ENCODE measurements at regions not wholly inside any gene's neighbourhood (a gene's known extent, or its start where the extent isn't known, plus 50 kb on each side); places are given as distances from the start of the nearest gene placed in this dataset.

DNA sequence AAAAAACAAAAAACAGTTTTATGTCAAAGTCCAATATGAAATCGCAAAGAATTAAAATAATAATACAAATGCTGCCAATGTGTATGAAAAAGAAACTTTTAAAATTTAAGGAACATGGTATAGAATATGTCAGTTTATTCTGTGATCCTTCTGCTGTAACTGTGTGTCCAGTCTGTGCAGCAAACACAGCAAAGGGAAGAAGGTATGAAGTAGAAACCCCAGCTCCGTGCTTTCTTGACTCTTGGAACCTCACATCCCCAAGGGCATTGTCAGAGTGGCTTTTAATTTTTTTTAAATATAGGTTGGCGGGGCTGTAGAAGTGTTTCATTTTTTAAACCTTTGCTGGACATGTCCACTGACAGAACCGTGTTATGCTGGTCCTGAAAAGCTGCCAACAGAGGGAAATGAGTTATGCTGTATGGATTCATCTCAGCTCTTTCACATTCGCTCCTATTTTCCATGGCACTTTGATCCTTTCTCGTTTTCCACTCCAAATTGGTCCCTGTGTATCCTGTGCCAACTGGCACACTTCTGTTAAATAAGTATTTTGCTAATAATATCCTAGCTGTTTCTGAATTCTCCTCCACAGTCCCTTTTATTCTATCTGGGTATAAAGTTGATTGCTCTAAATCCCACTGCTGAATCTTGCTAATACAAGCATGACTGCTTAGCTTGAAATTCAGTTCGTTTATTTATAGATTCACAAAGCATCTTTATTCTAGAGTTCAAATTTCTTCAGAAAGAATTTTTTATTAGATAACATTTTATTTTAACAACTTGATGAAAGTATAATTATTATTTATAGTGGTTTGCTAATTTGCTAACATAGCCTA is 127.0 kb upstream of the DDIT4L start:
- no peak for DNase-seq (ENCODE audit: low read depth)
- FAIRE-seq = peak; percentile 47
- no peak overlapping the region for H3K9ac ChIP-seq (ENCODE audit: low read length)

GRCh38 chr4:100314057-100314456 is 123.8 kb upstream of the DDIT4L start:
- Histone ChIP-seq H3K9ac (ENCODE audit: low read length) (no peak overlapping the region), H3K4me3 (ENCODE audit: insufficient read depth, low read depth, low read length) (no peak overlapping the region), H3K4me1 (ENCODE audit: insufficient read depth, low read length) (no peaks in the 10 kb centered on the region), H3K9me3 (ENCODE audit: insufficient read depth, low read depth, low read length) (no peaks in the 10 kb centered on the region), H2AFZ (ENCODE audit: low read depth, low read length) (peak overlapping the region; percentile 4), H3K36me3 (ENCODE audit: insufficient read depth, low read length) (no peaks in the 10 kb centered on the region), H3K79me2 (ENCODE audit: insufficient read depth, low read length) (no peaks in the 10 kb centered on the region), H3K4me2 (ENCODE audit: low read length) (no peak overlapping the region), H4K20me1 (ENCODE audit: insufficient read depth, low read length) (no peaks in the 10 kb centered on the region), H3K27me3 (ENCODE audit: insufficient read depth, low read length) (no peaks in the 10 kb centered on the region), H3K27ac (ENCODE audit: low read depth, low read length) (no peak overlapping the region)
- Mint-ChIP-seq H3K4me1 (ENCODE audit: low read depth, unreplicated experiment) (no peaks in the 10 kb centered on the region), H3K27me3 (ENCODE audit: low read depth, unreplicated experiment) (no peaks in the 10 kb centered on the region), H3K27ac (ENCODE audit: unreplicated experiment) (no peak overlapping the region), H3K9me3 (ENCODE audit: unreplicated experiment) (no peaks in the 10 kb centered on the region), H3K36me3 (ENCODE audit: low read depth, unreplicated experiment) (no peaks in the 10 kb centered on the region), H3K4me3 (ENCODE audit: unreplicated experiment) (no peak overlapping the region)
- DNase-seq (ENCODE audit: low read depth) = no peak
- TF ChIP-seq EZH2 (IDR thresholded peaks at IDR 0.05; ENCODE audit: insufficient read depth, low read length) (no peak), CTCF (IDR thresholded peaks at IDR 0.05; ENCODE audit: insufficient read depth, low read depth, low read length) (no peak)
- FAIRE-seq = no peak

More for the DNA sequence above, 127.0 kb upstream of the DDIT4L start:
- Mint-ChIP-seq H3K9me3 (ENCODE audit: unreplicated experiment) (no peaks in the 10 kb centered on the region), H3K27me3 (ENCODE audit: low read depth, unreplicated experiment) (no peaks in the 10 kb centered on the region), H3K4me1 (ENCODE audit: low read depth, unreplicated experiment) (no peaks in the 10 kb centered on the region), H3K4me3 (ENCODE audit: unreplicated experiment) (no peak overlapping the region), H3K27ac (ENCODE audit: unreplicated experiment) (no peak overlapping the region), H3K36me3 (ENCODE audit: low read depth, unreplicated experiment) (no peaks in the 10 kb centered on the region)
- H3K9me3 ChIP-seq (ENCODE audit: insufficient read depth, low read depth, low read length) = no peaks in the 10 kb centered on the region
- H4K20me1 ChIP-seq (ENCODE audit: insufficient read depth, low read length) = no peaks in the 10 kb centered on the region
- no peak overlapping the region for H3K27ac ChIP-seq (ENCODE audit: low read depth, low read length)
- H3K4me1 ChIP-seq (ENCODE audit: insufficient read depth, low read length) = no peaks in the 10 kb centered on the region
- no peaks in the 10 kb centered on the region for H3K27me3 ChIP-seq (ENCODE audit: insufficient read depth, low read length)
- no peak overlapping the region for H3K4me3 ChIP-seq (ENCODE audit: insufficient read depth, low read depth, low read length)
- no peaks in the 10 kb centered on the region for H3K36me3 ChIP-seq (ENCODE audit: insufficient read depth, low read length)
- H3K4me2 ChIP-seq (ENCODE audit: low read length) = no peak overlapping the region
- no peak overlapping the region for H2AFZ ChIP-seq (ENCODE audit: low read depth, low read length)
- TF ChIP-seq CTCF (IDR thresholded peaks at IDR 0.05; ENCODE audit: insufficient read depth, low read depth, low read length) (no peak), EZH2 (IDR thresholded peaks at IDR 0.05; ENCODE audit: insufficient read depth, low read length) (no peak)
- no peaks in the 10 kb centered on the region for H3K79me2 ChIP-seq (ENCODE audit: insufficient read depth, low read length)
